GM12891 (cell line): ENCODE measurements at regions not wholly inside any gene's neighbourhood (a gene's known extent, or its start where the extent isn't known, plus 50 kb on each side); places are given as distances from the start of the nearest gene placed in this dataset.

ENCODE experiments used
- DNase-seq: peaks from one replicate; pipeline ENCODE4 v3.0.0; 2011; ENCODE audit warnings: low spot score; ENCODE audit not compliant: insufficient read length
- FAIRE-seq: peaks from 2 replicates; lab custom pipeline; 2011; peaks lifted over from hg19 to GRCh38; lab: Jason Lieb, UNC
- PAX5 ChIP-seq: IDR thresholded peaks from 2 replicates; pipeline ENCODE4 v1.6.1; 2011; ENCODE audit warnings: low read length, moderate library complexity, mild to moderate bottlenecking; ENCODE audit not compliant: insufficient read depth, severe bottlenecking
- POLR2A ChIP-seq: IDR thresholded peaks from 2 replicates; pipeline ENCODE4 v1.6.1; 2011; ENCODE audit warnings: low read depth, low read length, control low read depth
- POLR2AphosphoS5 ChIP-seq: IDR thresholded peaks from 2 replicates; pipeline ENCODE4 v1.6.1; 2011; ENCODE audit warnings: low read depth, low read length, control low read depth
- POU2F2 ChIP-seq: IDR thresholded peaks from 2 replicates; pipeline ENCODE4 v1.6.1; 2011; ENCODE audit warnings: low read depth, mild to moderate bottlenecking, control low read depth, low read length, moderate library complexity
- SPI1 ChIP-seq: IDR thresholded peaks from 2 replicates; pipeline ENCODE4 v1.6.1; 2011; ENCODE audit warnings: low read depth, low read length, control low read depth
- TAF1 ChIP-seq: IDR thresholded peaks from 2 replicates; pipeline ENCODE4 v1.6.1; 2011; ENCODE audit warnings: low read depth, low read length, control low read depth

GRCh38 chr12:14244876-14245669, 120.4 kb upstream of the ATF7IP start:
- TF ChIP-seq SPI1: peak; percentile 62
- no peak for TF ChIP-seq POLR2A
- no peak for TF ChIP-seq POU2F2

GRCh38 chr12:14247166-14247565, 118.3 kb upstream of the ATF7IP start:
- no peak for FAIRE-seq
- no peak for TF ChIP-seq POLR2A
- no peak for TF ChIP-seq PAX5
- TF ChIP-seq TAF1: no peak
- no peak for TF ChIP-seq POLR2AphosphoS5
- no peak for TF ChIP-seq POU2F2
- no peak for TF ChIP-seq SPI1
- DNase-seq: no peak

More at GRCh38 chr12:14244876-14245669, 120.4 kb upstream of the ATF7IP start:
- FAIRE-seq: no peak
- DNase-seq: no peak

GRCh38 chr12:14249368-14249767, 116.1 kb upstream of the ATF7IP start:
- no peak for TF ChIP-seq SPI1
- TF ChIP-seq POLR2AphosphoS5: no peak
- no peak for TF ChIP-seq PAX5
- no peak for TF ChIP-seq TAF1
- no peak for TF ChIP-seq POLR2A
- no peak for TF ChIP-seq POU2F2
- DNase-seq (no peak), FAIRE-seq (no peak)

GRCh38 chr12:14252697-14253096, 112.8 kb upstream of the ATF7IP start:
- FAIRE-seq (no peak), DNase-seq (no peak)
- TF ChIP-seq SPI1 (peak; percentile 63), TAF1 (no peak)

- no peak for FAIRE-seq
- no peak for DNase-seq
Observed at GRCh38 chr12:14253496-14253895, 112.0 kb upstream of the ATF7IP start.

GRCh38 chr12:14254781-14255180, 110.7 kb upstream of the ATF7IP start:
- peak; percentile 20 for FAIRE-seq

More at GRCh38 chr12:14253496-14253895, 112.0 kb upstream of the ATF7IP start:
- TF ChIP-seq TAF1: no peak
- TF ChIP-seq SPI1: no peak

GRCh38 chr12:14256121-14256520, 109.4 kb upstream of the ATF7IP start:
- no peak for DNase-seq
- TF ChIP-seq PAX5: no peak
- no peak for TF ChIP-seq POLR2A
- TF ChIP-seq POLR2AphosphoS5: no peak
- no peak for TF ChIP-seq SPI1
- TF ChIP-seq TAF1: no peak
- no peak for TF ChIP-seq POU2F2
- no peak for FAIRE-seq

More at GRCh38 chr12:14254781-14255180, 110.7 kb upstream of the ATF7IP start:
- no peak for TF ChIP-seq TAF1
- TF ChIP-seq SPI1: no peak
- no peak for TF ChIP-seq PAX5
- no peak for TF ChIP-seq POU2F2
- no peak for TF ChIP-seq POLR2A
- no peak for TF ChIP-seq POLR2AphosphoS5
- DNase-seq: no peak

GRCh38 chr12:14256555-14257169, 108.8 kb upstream of the ATF7IP start:
- no peak for DNase-seq
- no peak for TF ChIP-seq POLR2A
- TF ChIP-seq POU2F2: no peak
- no peak for TF ChIP-seq TAF1
- no peak for TF ChIP-seq POLR2AphosphoS5
- TF ChIP-seq SPI1: no peak
- TF ChIP-seq PAX5: no peak
- FAIRE-seq: no peak

- no peak for FAIRE-seq
- no peak for TF ChIP-seq SPI1
- no peak for TF ChIP-seq POU2F2
- TF ChIP-seq PAX5: no peak
- TF ChIP-seq POLR2A: 0 out of 2 replicates have a peak, but pooled peaks have one; percentile 22
- DNase-seq: no peak
Observed at GRCh38 chr12:14257303-14257733, 108.2 kb upstream of the ATF7IP start.
